ENCODE measurements at regions not wholly inside any gene's neighbourhood (a gene's known extent, or its start where the extent isn't known, plus 50 kb on each side); places are given as distances from the start of the nearest gene placed in this dataset.

DNA sequence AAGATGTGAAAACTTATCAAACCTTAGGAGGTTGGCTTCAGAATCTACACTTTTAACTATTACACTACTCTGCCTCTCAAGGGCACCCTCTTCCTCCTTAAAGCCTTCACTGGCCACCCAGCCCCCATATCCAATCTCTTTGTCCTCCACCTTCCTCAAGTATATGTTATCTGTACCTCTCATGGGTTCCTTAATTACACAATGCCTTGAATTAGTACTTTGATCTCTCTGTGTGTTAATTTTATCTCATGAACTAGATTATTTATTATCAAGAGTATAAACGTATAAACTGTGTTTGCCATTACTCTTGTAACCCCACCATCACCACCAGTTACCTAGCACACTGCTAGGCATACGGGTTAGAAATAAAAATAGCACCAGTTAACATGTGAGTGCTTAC lies 83.3 kb downstream of the NCR2 start:
- Histone ChIP-seq H3K27ac (no peak overlapping the region), H3K36me3 (replicated peaks in 1 of 2; ENCODE audit: insufficient read depth in 1 of 2, low read depth in 2 of 2) (no peaks in the 10 kb centered on the region), H3K27me3 (no peaks in the 10 kb centered on the region), H3K4me1 (no peaks in the 10 kb centered on the region), H3K4me3 (no peak overlapping the region), H3K9me3 (peaks cover 0 to 4% (median 0%) of the 10 kb centered on the region in 3 donors)
- TF ChIP-seq, protein P1, sequence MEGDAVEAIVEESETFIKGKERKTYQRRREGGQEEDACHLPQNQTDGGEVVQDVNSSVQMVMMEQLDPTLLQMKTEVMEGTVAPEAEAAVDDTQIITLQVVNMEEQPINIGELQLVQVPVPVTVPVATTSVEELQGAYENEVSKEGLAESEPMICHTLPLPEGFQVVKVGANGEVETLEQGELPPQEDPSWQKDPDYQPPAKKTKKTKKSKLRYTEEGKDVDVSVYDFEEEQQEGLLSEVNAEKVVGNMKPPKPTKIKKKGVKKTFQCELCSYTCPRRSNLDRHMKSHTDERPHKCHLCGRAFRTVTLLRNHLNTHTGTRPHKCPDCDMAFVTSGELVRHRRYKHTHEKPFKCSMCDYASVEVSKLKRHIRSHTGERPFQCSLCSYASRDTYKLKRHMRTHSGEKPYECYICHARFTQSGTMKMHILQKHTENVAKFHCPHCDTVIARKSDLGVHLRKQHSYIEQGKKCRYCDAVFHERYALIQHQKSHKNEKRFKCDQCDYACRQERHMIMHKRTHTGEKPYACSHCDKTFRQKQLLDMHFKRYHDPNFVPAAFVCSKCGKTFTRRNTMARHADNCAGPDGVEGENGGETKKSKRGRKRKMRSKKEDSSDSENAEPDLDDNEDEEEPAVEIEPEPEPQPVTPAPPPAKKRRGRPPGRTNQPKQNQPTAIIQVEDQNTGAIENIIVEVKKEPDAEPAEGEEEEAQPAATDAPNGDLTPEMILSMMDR (IDR thresholded peaks at IDR 0.05): no peak
- ATAC-seq (no peak), DNase-seq (no peak)
- WGBS, 2 donors: 30 to 44% methylated on average over 2 of the region's 2 CpGs
- intact Hi-C loops (cut with DNase I): no loop called here

DNA sequence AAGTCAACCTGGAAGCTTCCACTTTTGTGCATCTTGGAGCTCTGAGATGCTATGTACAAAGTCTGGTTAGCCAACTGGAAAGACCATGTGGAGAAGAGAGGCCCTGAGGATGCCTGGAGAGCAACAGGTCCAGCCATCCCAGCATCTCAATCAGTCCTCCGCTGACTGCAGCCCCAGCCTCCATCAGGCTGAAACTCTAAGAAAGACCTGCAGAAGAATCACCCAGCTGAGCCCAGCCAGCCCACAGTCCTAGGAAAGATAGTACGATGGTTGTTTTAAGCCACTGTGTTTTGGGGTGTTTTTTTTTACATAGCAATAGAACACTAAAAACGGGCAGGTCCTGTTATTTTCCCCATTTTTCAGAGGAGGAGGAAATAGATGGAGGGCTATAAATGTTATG lies 84.0 kb downstream of the NCR2 start:
- WGBS, 2 donors: 86 to 96% methylated on average over 3 of the region's 3 CpGs
- no peak for TF ChIP-seq POLR2A (IDR thresholded peaks at IDR 0.05)
- TF ChIP-seq, protein P1 (IDR thresholded peaks at IDR 0.05): no peak

DNA sequence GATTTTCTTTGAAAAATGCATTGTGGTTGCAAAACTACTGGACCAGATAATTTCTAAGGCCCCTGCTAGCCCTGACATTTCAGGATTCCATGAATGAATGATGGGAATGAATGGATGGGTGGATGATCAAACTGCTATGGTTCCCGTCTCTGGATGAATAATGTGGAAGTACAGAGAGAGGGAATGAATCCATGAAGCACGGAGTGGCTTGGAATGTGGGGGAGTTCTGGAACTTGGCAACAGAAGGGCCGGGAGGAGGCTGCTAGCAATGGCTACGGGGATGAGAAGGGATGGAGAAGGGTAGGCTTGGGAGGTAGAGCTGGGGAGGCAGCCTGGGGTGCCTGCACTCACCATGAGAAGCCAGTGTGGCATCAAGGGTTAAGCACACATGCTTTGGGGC lies 84.8 kb downstream of the NCR2 start:
- no peak for DNase-seq
- Histone ChIP-seq H3K4me3 (no peak overlapping the region), H3K4me1 (no peaks in the 10 kb centered on the region), H3K27me3 (no peaks in the 10 kb centered on the region), H3K36me3 (replicated peaks in 1 of 2; ENCODE audit: insufficient read depth in 1 of 2, low read depth in 2 of 2) (no peaks in the 10 kb centered on the region), H3K27ac (no peak overlapping the region), H3K9me3 (peaks cover 0 to 4% (median 0%) of the 10 kb centered on the region in 3 donors)
- TF ChIP-seq POLR2A (IDR thresholded peaks at IDR 0.05): no peak
- TF ChIP-seq, protein P1 (IDR thresholded peaks at IDR 0.05): no peak
- intact Hi-C loops (cut with DNase I): loop anchor here (5.0 kb wide), 1 partner anchor 172 kb away; no protein-coding TSS in a partner anchor
- ATAC-seq: no peak
- WGBS, 2 donors: 84 to 85% methylated on average over 4 of the region's 4 CpGs

More for the DNA sequence above, 84.0 kb downstream of the NCR2 start:
- Histone ChIP-seq H3K36me3 (replicated peaks in 1 of 2; ENCODE audit: insufficient read depth in 1 of 2, low read depth in 2 of 2) (no peaks in the 10 kb centered on the region), H3K4me1 (no peaks in the 10 kb centered on the region), H3K27me3 (no peaks in the 10 kb centered on the region), H3K27ac (no peak overlapping the region), H3K9me3 (peaks cover 0 to 4% (median 0%) of the 10 kb centered on the region in 3 donors), H3K4me3 (no peak overlapping the region)
- intact Hi-C loops (cut with DNase I): no loop called here
- no peak for DNase-seq
- ATAC-seq: no peak

DNA sequence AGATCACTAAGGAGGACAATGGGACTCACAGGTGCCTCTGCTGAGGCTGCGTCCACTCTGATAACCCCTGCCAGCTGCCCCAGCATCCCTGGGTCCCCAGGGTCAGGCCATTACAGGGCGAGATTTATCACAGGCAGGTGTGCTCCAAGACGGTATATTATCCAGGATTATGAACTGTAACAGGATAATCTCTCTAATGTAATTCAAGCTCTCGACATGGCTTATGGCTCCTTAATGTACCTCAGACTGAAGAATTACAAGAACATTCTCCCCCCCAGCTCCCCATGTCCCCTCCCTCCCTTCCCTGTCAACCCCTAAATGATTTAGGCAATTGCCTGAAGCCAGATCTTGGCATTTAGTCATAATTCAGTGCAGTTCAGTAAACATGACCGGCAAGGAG lies 86.8 kb downstream of the NCR2 start:
- intact Hi-C loops (cut with DNase I): loop anchor here (5.0 kb wide), 1 partner anchor 170 kb away; no protein-coding TSS in a partner anchor
- Histone ChIP-seq H3K4me1 (peaks cover 6% of the 10 kb centered on the region), H3K27ac (no peak overlapping the region), H3K9me3 (peaks cover 0 to 4% (median 0%) of the 10 kb centered on the region in 3 donors), H3K4me3 (no peak overlapping the region), H3K36me3 (replicated peaks in 1 of 2; ENCODE audit: insufficient read depth in 1 of 2, low read depth in 2 of 2) (no peaks in the 10 kb centered on the region), H3K27me3 (no peaks in the 10 kb centered on the region)
- no peak for ATAC-seq
- WGBS, 2 donors: 61 to 64% methylated on average over 5 of the region's 5 CpGs
- no peak for TF ChIP-seq POLR2A (IDR thresholded peaks at IDR 0.05)
- TF ChIP-seq, protein P1 (IDR thresholded peaks at IDR 0.05): no peak
- no peak for DNase-seq

DNA sequence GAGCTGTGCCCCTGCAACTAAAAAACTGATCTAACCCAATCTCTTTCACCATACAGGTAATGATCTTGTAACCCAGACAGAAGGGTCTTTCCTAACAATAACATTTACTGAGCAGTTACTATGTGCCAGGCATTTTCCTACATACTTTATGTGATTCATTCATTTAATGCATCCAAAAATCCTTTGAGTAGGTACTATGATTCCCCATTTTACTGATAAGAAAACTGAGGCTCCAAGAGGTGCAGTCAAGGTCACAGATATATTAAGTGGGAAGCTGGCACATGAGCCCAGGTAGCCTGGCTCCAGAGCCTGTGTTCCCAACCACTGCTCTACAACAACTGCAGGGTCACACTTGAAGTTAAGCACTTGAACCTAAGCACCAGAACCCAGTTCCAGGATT lies 87.6 kb downstream of the NCR2 start:
- Histone ChIP-seq H3K27me3 (no peaks in the 10 kb centered on the region), H3K4me1 (peaks cover 12% of the 10 kb centered on the region), H3K9me3 (peaks cover 0 to 4% (median 0%) of the 10 kb centered on the region in 3 donors), H3K36me3 (replicated peaks in 1 of 2; ENCODE audit: insufficient read depth in 1 of 2, low read depth in 2 of 2) (no peaks in the 10 kb centered on the region), H3K27ac (no peak overlapping the region), H3K4me3 (no peak overlapping the region)
- TF ChIP-seq, protein P1 (IDR thresholded peaks at IDR 0.05): no peak
- no peak for TF ChIP-seq POLR2A (IDR thresholded peaks at IDR 0.05)
- intact Hi-C loops (cut with DNase I): loop anchor here (5.0 kb wide), 1 partner anchor 169 kb away; no protein-coding TSS in a partner anchor
- no peak for ATAC-seq
- no peak for DNase-seq
